HepG2 (cell line): ENCODE measurements at regions not wholly inside any gene's neighbourhood (a gene's known extent, or its start where the extent isn't known, plus 50 kb on each side); places are given as distances from the start of the nearest gene placed in this dataset.

Experiments
- CENPX ChIP-seq: sonication (generic); formaldehyde crosslinking; IDR thresholded peaks from 2 replicates; pipeline ENCODE4 v1.9.0; 2021; ENCODE audit warnings: mild to moderate bottlenecking, missing genetic modification reagents, moderate library complexity
- ELF1 ChIP-seq: sonication (generic); formaldehyde crosslinking; IDR thresholded peaks from 2 replicates; pipeline ENCODE4 v1.4.0; 2020; ENCODE audit warnings: missing genetic modification reagents
- GTF3A ChIP-seq: sonication (generic); formaldehyde crosslinking; conservative IDR thresholded peaks from 2 replicates; pipeline ENCODE4 v1.4.0; 2020; ENCODE audit warnings: mild to moderate bottlenecking, missing genetic modification reagents
- NFIB ChIP-seq: sonication (generic); formaldehyde crosslinking; IDR thresholded peaks from 2 replicates; pipeline ENCODE4 v1.9.0; 2021; ENCODE audit warnings: missing genetic modification reagents, mild to moderate bottlenecking, borderline replicate concordance
- REST ChIP-seq, 2 experiments: IDR thresholded peaks; 2 replicates each; pipeline ENCODE4 v1.6.1; 2011 to 2012; ENCODE audit warnings: low read length in 2 of 2, borderline replicate concordance in 1 of 2, low read depth in 1 of 2, mild to moderate bottlenecking in 1 of 2, moderate library complexity in 1 of 2
- SKIL ChIP-seq: sonication (generic); formaldehyde crosslinking; IDR thresholded peaks from 2 replicates; pipeline ENCODE4 v1.8.0; 2022; ENCODE audit warnings: missing genetic modification reagents, mild to moderate bottlenecking, moderate library complexity, borderline replicate concordance
- SRSF1 ChIP-seq: fragments of 200-400 bp; formaldehyde crosslinking; optimal IDR thresholded peaks from 2 replicates; pipeline ENCODE3; 2017; ENCODE audit warnings: mild to moderate bottlenecking, low read depth, low read length, moderate library complexity
- STAT5B ChIP-seq: sonication (generic); formaldehyde crosslinking; IDR thresholded peaks from 2 replicates; pipeline ENCODE4 v1.4.0; 2020; ENCODE audit warnings: missing genetic modification reagents
- TBX2 ChIP-seq: sonication (generic); formaldehyde crosslinking; IDR thresholded peaks from 2 replicates; pipeline ENCODE4 v1.5.0; 2020; ENCODE audit warnings: missing genetic modification reagents, mild to moderate bottlenecking, borderline replicate concordance
- ZHX2 ChIP-seq, 2 experiments: sonication (generic) in 1 of 2; formaldehyde crosslinking in 1 of 2; IDR thresholded peaks; 2 replicates each; pipeline versions ENCODE4 v1.6.1 to v1.9.0; 2014 to 2022; ENCODE audit warnings: antibody characterized with exemption in 1 of 2, borderline replicate concordance in 1 of 2, inconsistent platforms in 1 of 2, low read depth in 1 of 2, missing genetic modification reagents in 1 of 2
- ZNF138 ChIP-seq: sonication (generic); formaldehyde crosslinking; IDR thresholded peaks from 2 replicates; pipeline ENCODE4 v1.5.0; 2020; ENCODE audit warnings: mild to moderate bottlenecking, low read depth, missing genetic modification reagents
- ZNF235 ChIP-seq: sonication (generic); formaldehyde crosslinking; IDR thresholded peaks from 2 replicates; pipeline ENCODE4 v1.8.1; 2023; ENCODE audit warnings: mild to moderate bottlenecking, missing genetic modification reagents, borderline replicate concordance
- ZNF275 ChIP-seq: sonication (generic); formaldehyde crosslinking; IDR thresholded peaks from 2 replicates; pipeline ENCODE4 v1.8.0; 2022; ENCODE audit warnings: missing genetic modification reagents, mild to moderate bottlenecking, inconsistent platforms, borderline replicate concordance

GRCh38 chr9:97788763-97789663 lies 64.0 kb upstream of the FOXE1 start (continued):
- TF ChIP-seq ZNF275 = no peak
- no peak for TF ChIP-seq REST (IDR thresholded peaks at IDR 0.05; ENCODE audit: borderline replicate concordance in 1 of 2, low read depth in 1 of 2, low read length in 2 of 2)
- no peak for TF ChIP-seq ZNF138 (CRISPR knock-in tag)
- no peak for TF ChIP-seq SRSF1
- no peak for TF ChIP-seq STAT5B (CRISPR knock-in tag)
- TF ChIP-seq ZNF235 (CRISPR knock-in tag) = no peak
- peak; percentile 53; the same call in 1 of the 2 replicates for TF ChIP-seq TBX2
- no peak for TF ChIP-seq NFIB
- no peak for TF ChIP-seq GTF3A (CRISPR knock-in tag)
- no peak for TF ChIP-seq CENPX
- TF ChIP-seq ZHX2 (IDR thresholded peaks at IDR 0.05; ENCODE audit: low read depth) = no peak
- TF ChIP-seq ZHX2 (CRISPR knock-in tag; IDR thresholded peaks at IDR 0.05; ENCODE audit: borderline replicate concordance) = no peak
- 0 out of 2 replicates have a peak, but pooled peaks have one; percentile 27 for TF ChIP-seq ELF1
- TF ChIP-seq SKIL = no peak
